ENCODE measurements at regions not wholly inside any gene's neighbourhood (a gene's known extent, or its start where the extent isn't known, plus 50 kb on each side); places are given as distances from the start of the nearest gene placed in this dataset.

DNA sequence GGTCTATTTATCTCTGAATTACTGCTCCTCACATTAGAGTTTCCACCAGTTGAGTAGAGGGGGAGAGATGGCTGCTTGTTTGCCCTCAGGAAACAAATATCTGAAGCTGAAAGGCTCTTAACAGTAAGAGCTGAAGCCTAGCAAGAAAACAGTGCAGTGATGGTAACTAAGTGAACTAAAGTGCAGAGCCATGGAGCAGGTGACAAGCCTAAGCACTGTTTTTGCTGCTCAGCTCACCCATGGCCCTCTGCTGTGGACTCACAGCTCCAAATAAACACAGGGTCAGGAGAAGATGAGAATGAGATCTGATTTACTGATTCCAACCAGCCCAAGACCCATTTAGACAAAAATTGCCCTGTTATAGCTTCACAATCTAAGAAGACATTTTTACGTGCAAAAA is 118.4 kb downstream of the ETAA1 start:
- TF ChIP-seq, protein P1, sequence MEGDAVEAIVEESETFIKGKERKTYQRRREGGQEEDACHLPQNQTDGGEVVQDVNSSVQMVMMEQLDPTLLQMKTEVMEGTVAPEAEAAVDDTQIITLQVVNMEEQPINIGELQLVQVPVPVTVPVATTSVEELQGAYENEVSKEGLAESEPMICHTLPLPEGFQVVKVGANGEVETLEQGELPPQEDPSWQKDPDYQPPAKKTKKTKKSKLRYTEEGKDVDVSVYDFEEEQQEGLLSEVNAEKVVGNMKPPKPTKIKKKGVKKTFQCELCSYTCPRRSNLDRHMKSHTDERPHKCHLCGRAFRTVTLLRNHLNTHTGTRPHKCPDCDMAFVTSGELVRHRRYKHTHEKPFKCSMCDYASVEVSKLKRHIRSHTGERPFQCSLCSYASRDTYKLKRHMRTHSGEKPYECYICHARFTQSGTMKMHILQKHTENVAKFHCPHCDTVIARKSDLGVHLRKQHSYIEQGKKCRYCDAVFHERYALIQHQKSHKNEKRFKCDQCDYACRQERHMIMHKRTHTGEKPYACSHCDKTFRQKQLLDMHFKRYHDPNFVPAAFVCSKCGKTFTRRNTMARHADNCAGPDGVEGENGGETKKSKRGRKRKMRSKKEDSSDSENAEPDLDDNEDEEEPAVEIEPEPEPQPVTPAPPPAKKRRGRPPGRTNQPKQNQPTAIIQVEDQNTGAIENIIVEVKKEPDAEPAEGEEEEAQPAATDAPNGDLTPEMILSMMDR (IDR thresholded peaks at IDR 0.05): no peak
- TF ChIP-seq ZFX (IDR thresholded peaks at IDR 0.05; ENCODE audit: borderline replicate concordance): no peak

Measured in 22Rv1 (cell line).